ENCODE measurements at regions not wholly inside any gene's neighbourhood (a gene's known extent, or its start where the extent isn't known, plus 50 kb on each side); places are given as distances from the start of the nearest gene placed in this dataset.

GRCh38 chr16:63712725-63713124 lies 1409.1 kb downstream of the CDH11 start:
- TF ChIP-seq CTCF (IDR thresholded peaks at IDR 0.05; ENCODE audit: poor library complexity, severe bottlenecking) (no peak), EZH2 (IDR thresholded peaks at IDR 0.05; ENCODE audit: borderline replicate concordance, insufficient read depth, low read length, poor library complexity, severe bottlenecking) (no peak), MXI1 (conservative IDR thresholded peaks at IDR 0.05; ENCODE audit: poor library complexity, severe bottlenecking) (no peak)
